C1 segment of cervical spinal cord (tissue), 14 donors: ENCODE measurements at regions not wholly inside any gene's neighbourhood (a gene's known extent, or its start where the extent isn't known, plus 50 kb on each side); places are given as distances from the start of the nearest gene placed in this dataset.

Experiments
- DNase-seq, 14 donors: peaks; one replicate each; lab custom pipeline; 2025; lab: John Stamatoyannopoulos, UW

- DNase-seq: no peak
Measured at GRCh38 chr2:180062178-180062577, 55.1 kb upstream of the CWC22 start.

GRCh38 chr2:180061546-180061945 lies 54.4 kb upstream of the CWC22 start:
- DNase-seq: no peak

- DNase-seq: no peak
Measured at GRCh38 chr2:180061085-180061484, 54.0 kb upstream of the CWC22 start.

GRCh38 chr2:180058993-180059392 lies 51.9 kb upstream of the CWC22 start:
- DNase-seq: no peak

- DNase-seq: no peak
Measured at GRCh38 chr2:180057706-180058412, 50.8 kb upstream of the CWC22 start.
